GM18505 (cell line): ENCODE measurements at regions not wholly inside any gene's neighbourhood (a gene's known extent, or its start where the extent isn't known, plus 50 kb on each side); places are given as distances from the start of the nearest gene placed in this dataset.
A peak's percentile ranks its signal among the peaks of the same experiment; 100 is the strongest.
"Not testable (repeated sequence)": the region's sequence is repeated elsewhere in the genome, so short reads cannot be mapped to it uniquely, and the experiment has no call there.

Experiments
- ATAC-seq: cut with Tn5 transposase; IDR thresholded peaks from one replicate; pipeline ENCODE4 v1.9.1; 2021; ENCODE audit not compliant: unreplicated experiment
- POLR2A ChIP-seq: IDR thresholded peaks from 4 replicates; pipeline ENCODE4 v1.6.1; 2011; ENCODE audit warnings: borderline replicate concordance; ENCODE audit not compliant: insufficient read depth, insufficient read length; ENCODE audit errors: extremely low read depth

DNA sequence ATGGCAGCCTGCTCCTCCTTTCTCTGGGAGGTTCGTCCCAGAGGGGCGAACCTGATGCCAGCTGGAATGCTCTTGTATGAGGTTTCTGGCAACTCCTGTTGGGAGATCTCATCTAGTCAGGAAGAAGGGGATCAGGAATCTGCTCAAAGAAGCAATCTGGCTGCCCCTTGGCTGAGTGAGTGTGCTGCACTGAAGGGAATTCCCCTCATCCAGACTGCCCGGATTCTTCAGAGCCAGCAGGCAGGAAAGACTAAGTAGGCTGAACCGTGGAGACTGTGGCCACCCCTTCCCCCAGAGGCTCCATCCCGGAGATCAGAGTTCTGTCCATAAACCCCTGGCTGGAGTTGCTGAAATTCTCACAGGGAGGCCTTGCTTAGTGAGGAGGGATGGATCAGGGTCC, 476.0 kb downstream of the CSNK1G3 start:
- no peak for TF ChIP-seq POLR2A
- no peak for ATAC-seq

DNA sequence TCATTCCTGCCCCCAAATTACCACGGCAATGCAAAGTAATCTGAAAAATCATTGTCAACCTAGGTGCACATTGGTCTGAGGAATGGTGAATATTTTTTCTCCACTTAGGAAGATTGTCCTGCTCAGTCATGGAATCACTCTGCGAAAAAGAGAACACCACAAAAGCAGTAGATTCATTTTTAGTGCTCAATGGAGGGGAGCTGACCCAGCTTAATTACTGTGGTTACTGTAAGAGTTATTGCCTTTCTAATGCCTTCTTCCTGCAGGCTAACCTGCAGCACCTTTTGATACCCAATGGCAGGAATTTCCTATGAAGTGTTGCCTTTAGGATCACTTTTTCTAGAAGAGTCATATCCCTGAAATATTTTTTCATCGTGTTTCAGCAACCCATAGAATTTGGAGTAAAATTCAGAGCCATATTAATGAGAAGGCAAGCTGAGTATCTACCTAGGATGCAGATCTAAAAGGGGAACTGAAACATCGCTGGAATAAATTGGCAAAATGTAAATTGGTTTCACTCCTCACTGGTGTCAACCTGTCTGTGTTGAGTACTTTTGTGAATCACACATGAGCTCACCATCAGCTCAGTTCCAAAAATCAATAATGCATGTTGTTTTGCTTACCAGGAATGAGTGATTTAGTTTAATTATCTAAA, 464.5 kb downstream of the CSNK1G3 start:
- TF ChIP-seq POLR2A: no peak
- ATAC-seq: peak; percentile 92

DNA sequence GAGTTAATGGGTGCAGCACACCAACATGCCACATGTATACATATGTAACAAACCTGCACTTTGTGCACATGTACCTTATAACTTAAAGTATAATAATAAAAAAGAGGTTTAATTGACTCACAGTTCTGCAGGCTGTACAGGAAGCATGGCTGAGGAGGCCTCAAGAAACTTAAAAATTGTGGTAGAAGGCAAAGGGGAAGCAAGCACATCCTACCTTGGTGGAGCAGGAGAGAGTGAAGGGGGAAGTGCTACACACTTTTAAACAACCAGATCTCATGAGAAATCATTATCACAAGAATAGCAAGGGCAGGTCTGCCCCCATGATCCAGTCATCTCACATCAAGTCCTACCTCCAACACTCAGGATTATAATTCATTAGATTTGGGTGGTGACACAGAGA, 463.5 kb downstream of the CSNK1G3 start:
- ATAC-seq: not testable (repeated sequence)

DNA sequence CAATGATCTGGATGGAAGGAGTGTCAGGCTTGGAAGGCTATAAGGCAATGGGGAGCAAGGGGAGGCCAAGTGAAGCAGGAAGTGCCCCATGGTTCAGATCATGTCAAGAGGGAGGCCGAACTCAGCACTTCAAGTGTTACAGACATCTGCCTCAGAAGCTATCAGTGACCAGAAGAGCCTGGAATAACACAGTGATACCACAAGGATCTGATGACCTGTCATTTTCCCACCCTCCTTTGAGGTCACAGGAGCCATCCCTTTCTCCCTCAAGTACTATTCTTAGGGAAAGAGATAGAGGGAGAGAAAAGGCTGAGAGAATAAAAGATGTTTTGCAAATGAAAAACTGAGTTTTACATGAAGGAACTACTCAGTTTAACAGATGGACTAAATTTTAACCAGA, 454.8 kb downstream of the CSNK1G3 start:
- TF ChIP-seq POLR2A: no peak
- ATAC-seq: no peak

DNA sequence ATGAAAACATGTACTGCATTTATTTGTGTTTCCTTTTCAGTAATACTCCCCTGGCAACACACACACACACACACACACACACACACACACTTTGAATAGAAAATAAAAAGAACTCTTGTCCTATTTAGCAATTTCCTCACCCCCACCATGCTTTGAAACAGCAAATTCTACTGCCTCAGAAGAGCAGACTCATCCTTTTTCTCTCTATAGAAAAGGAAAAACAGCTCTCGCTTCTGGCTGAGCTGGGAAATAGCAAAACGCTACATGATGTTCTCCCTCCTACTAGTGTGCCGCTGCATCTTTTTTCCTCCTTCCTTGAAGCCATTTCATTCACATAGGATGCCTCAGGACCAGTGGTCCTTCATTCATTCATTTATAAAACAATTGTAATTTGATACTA, 453.6 kb downstream of the CSNK1G3 start:
- TF ChIP-seq POLR2A: no peak

DNA sequence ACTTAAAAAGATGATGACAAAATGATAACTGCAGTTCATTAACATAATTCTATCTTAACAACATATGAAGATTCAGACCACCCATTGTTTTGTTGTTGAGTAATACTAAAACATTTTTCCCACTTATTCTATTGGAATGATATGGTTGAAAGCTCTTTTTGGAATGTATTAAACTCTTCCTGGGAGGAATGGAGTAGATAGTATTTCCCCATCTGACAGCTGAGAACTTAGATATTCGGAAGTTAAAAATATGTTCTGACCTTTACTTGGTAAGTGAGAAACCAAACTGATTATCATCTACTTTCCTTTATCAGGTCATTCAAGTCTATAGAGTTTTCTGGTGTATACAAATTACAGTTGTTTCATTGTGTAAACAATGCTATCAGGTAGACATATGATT, 452.9 kb downstream of the CSNK1G3 start:
- TF ChIP-seq POLR2A: no peak
- no peak for ATAC-seq

More for the DNA sequence above, 453.6 kb downstream of the CSNK1G3 start:
- ATAC-seq: no peak

DNA sequence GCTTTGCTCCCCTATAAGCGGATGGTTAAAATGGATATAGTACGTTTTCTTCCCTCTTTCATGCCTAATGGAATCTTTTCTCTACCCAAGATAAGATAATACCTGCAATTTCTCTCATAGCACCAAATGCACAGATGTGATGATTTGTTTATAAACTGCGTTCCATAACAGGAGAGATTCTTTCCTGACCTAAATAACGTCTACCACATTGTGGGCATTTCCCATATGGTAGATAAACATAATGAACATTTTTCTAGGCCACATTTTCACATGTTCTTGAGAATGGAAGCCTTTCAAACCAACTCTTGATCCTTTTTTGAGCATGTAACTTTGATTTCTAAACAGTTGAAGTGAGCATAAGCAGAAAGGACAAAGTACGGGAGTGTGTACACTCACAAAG, 448.5 kb downstream of the CSNK1G3 start:
- no peak for TF ChIP-seq POLR2A
- ATAC-seq: no peak

DNA sequence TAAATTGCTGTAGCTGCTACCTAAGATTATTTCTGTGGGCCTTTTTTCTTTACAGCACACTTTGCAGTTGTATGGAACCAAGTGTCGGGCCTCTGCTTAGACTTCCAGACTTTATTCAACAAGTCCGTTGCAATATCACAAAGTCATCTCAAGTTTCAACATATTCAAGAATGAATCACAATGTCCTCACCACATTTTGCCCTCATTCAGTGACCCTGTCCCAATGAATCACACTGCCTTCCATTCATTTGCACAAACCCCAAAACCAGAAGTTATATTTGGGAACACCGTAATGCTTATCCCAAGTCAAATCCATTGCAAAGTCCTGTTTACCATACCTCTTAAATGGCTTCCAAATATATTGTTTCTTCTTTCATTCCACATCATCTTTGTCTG, 439.6 kb downstream of the CSNK1G3 start:
- TF ChIP-seq POLR2A: no peak
- no peak for ATAC-seq

DNA sequence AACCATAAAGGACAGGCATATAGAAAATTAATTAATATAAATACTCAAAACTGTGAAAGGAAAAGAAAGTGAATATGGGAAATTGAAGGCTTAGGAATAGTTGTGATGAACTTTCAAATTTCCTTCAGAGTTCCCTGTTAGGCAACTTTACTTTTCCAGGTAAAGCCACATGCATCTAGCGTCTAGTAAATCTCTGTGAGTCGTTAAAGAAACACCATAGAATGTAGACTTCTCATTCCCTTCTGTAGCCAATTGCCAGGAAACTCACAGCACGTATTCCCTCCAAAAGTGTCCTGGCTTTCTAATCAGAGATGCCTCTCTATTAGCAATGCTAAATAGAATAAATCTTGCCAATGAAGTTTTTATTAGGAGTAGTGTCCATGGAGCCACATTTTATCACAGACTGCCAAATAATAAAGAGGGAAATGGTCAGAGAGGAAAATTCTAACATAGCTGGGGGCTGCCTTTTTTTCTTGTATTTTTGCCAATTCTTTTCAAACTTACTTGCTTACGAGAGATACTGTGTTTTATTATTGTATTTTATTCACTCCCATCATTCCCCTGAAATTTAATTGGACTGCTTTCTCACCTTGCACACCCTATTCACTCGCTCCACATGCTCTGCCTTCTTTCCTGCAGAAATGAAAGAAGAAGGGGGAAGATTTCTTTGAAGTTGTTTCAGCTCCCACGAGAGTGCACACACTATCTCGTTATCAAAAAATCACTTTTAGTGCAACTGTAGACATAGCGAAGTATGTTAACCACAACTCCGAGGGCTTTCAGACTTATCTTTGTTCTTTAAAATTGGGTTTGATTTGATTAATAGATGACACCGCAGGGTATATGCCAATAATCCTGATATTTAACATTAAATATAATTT, 439.0 kb downstream of the CSNK1G3 start:
- TF ChIP-seq POLR2A: no peak
- no peak for ATAC-seq

DNA sequence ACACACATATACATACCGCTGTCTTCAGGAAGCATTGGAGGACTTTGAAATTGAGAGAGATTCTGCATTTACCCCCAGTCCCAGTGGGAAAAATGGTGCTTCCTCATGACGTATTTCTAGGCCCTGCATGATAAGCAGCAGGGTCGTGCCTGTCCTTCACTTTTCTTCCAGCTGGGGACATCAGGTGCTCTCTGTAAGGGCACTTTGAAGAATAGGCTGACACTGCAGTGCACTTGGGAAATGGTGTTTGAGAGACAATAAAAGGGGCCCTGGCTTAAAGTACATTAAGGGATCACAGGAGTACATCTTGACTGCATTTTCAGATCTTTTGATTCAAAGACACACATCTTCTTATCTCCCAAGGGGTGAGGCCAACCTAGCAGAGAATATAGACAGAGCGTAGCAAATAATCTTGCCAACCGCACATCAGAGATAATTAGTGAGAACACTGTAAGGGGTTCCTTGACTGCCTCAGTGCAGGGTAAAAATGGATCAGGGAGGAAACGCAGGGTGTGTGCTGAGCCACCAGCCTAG, 437.9 kb downstream of the CSNK1G3 start:
- ATAC-seq: no peak
- TF ChIP-seq POLR2A: no peak

DNA sequence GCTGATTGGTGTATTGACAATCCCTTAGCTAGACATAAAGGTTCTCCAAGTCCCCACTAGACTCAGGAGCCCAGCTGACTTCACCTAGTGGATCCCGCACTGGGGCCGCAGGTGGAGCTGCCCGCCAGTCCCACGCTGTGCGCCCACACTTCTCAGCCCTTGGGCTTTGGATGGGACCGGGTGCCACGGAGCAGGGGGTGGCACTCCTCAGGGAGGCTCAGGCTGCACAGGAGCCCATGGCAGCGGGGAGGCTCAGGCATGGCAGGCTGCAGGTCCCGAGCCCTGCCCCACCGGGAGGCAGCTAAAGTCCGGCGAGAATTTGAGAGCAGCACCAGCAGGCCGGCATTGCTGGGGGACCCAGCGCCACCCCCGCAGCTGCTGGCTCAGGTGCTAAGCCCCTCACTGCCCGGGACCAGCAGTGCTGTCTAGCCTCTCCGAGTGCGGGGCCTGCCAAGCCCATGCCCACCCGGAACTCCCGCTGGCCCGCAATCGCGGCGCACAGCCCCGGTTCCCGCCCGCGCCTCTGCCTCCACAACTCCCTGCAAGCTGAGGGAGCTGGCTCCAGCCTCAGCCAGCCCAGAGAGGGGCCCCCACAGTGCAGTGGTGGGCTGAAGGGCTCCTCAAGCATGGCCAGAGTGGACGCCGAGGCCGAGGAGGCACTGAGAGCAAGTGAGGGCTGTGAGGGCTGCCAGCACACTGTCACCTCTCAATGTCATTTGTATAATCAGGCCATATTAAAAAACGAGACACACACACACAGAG, 437.2 kb downstream of the CSNK1G3 start:
- no peak for ATAC-seq
- no peak for TF ChIP-seq POLR2A

DNA sequence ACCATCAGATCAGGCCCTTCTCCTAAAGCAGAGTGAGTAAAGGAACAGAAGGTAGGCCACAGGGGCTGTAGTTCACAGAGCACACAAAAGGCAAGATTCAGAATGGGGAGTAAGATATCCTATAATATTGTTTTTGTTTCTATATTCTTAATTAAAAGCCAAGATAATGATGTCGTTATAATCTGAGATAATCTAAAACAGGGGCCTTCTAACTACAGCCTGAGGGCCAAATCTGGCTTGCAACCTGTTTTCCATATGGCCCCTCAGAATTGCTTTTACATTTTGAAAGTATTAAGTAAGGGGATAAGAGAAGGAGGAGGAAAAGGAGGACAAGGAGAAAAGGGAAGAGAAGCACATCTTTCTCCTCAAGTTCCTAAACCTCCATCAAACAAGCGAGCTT, 435.8 kb downstream of the CSNK1G3 start:
- no peak for TF ChIP-seq POLR2A
- no peak for ATAC-seq

DNA sequence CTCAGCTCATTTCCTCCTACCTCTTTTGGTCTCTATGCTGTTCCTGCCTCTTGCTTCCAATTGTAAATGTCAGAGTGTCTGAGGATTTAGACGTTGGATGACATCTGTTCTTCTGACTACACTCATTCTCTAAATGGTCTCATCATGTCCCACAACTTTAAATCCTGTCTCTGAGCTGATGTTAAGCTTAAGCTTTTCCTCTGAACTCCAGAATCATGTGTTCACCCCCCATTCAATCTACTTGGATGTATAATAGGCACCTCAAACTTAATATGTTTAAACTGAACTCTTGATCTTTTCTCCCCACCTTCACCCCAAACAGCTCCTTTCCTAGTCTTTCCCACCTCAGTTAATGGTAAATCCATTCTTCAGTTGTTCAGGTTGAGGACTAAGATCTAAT, 433.6 kb downstream of the CSNK1G3 start:
- no peak for TF ChIP-seq POLR2A

DNA sequence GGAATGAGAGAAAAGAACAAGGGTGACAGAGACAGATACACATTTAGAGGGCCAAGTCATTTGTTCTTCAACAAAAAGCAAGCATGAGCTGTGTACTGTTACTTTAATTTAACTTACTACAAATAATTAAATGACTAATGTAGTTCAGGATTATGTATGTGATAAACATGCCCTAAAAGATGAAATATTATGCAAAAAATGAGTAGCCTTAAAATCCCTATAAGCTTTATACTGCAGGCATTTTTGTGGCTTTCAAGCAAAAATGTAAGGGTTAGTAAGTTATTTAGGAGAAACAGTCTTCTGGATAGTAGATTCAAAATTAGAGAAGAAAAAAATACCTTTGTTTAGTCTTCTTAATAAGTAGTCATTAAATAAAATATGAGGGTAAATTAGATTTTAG, 431.2 kb downstream of the CSNK1G3 start:
- ATAC-seq: no peak
- TF ChIP-seq POLR2A: no peak

More for the DNA sequence above, 433.6 kb downstream of the CSNK1G3 start:
- ATAC-seq: no peak

DNA sequence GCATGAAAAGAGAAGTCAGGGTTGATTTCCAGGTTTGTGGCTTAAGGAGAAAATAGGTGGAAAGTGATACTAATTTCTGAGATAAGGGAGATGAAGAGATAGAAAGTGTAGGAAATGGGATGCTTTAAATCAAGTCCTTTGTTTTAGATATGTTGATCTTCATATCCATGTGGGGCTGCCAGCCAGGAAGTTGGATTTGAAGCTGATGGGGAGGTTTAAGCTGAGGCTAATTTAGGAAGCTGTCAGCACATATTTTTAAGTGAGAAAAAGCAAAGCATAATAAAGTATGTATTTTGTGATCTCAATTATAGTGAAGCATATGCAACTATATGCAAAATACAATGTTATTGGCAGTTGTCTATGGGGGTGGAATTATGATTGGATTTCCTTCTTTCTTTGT, 428.4 kb downstream of the CSNK1G3 start:
- no peak for ATAC-seq

More for the DNA sequence above, 428.4 kb downstream of the CSNK1G3 start:
- no peak for TF ChIP-seq POLR2A
